ENCODE measurements at regions not wholly inside any gene's neighbourhood (a gene's known extent, or its start where the extent isn't known, plus 50 kb on each side); places are given as distances from the start of the nearest gene placed in this dataset.
"Not testable (repeated sequence)": the region's sequence is repeated elsewhere in the genome, so short reads cannot be mapped to it uniquely, and the experiment has no call there.

- Mint-ChIP-seq H3K36me3 (ENCODE audit: low read depth) (no peaks in the 10 kb centered on the region), H3K4me1 (ENCODE audit: low read depth) (no peaks in the 10 kb centered on the region), H3K4me3 (no peak overlapping the region), H3K27ac (no peak overlapping the region), H3K9me3 (no peaks in the 10 kb centered on the region), H3K27me3 (no peaks in the 10 kb centered on the region)
- intact Hi-C loops (cut with micrococcal nuclease) = no loop called here
Observed at GRCh38 chrX:3443184-3443583, 96.7 kb upstream of the MXRA5 start.

- no peaks in the 10 kb centered on the region for H3K9me3 Mint-ChIP-seq
- H3K4me1 Mint-ChIP-seq (ENCODE audit: low read depth) = no peaks in the 10 kb centered on the region
- no peak overlapping the region for H3K4me3 Mint-ChIP-seq
Observed at GRCh38 chrX:3442691-3443090, 96.2 kb upstream of the MXRA5 start.

GRCh38 chrX:3440981-3441380, 94.5 kb upstream of the MXRA5 start:
- H3K9me3 Mint-ChIP-seq = no peaks in the 10 kb centered on the region
- intact Hi-C loops (cut with micrococcal nuclease) = no loop called here
- H3K4me1 Mint-ChIP-seq (ENCODE audit: low read depth) = no peaks in the 10 kb centered on the region
- no peaks in the 10 kb centered on the region for H3K36me3 Mint-ChIP-seq (ENCODE audit: low read depth)
- no peaks in the 10 kb centered on the region for H3K27me3 Mint-ChIP-seq
- no peak overlapping the region for H3K27ac Mint-ChIP-seq
- no peak overlapping the region for H3K4me3 Mint-ChIP-seq

More at GRCh38 chrX:3442691-3443090, 96.2 kb upstream of the MXRA5 start:
- H3K27me3 Mint-ChIP-seq = no peaks in the 10 kb centered on the region
- no peaks in the 10 kb centered on the region for H3K36me3 Mint-ChIP-seq (ENCODE audit: low read depth)
- H3K27ac Mint-ChIP-seq = no peak overlapping the region
- intact Hi-C loops (cut with micrococcal nuclease) = no loop called here

GRCh38 chrX:3435916-3436315, 89.5 kb upstream of the MXRA5 start:
- H3K36me3 Mint-ChIP-seq (ENCODE audit: low read depth); intact Hi-C loops (cut with micrococcal nuclease); H3K9me3 Mint-ChIP-seq; H3K4me1 Mint-ChIP-seq (ENCODE audit: low read depth); H3K27me3 Mint-ChIP-seq; H3K4me3 Mint-ChIP-seq; H3K27ac Mint-ChIP-seq: not testable (repeated sequence)

- no peaks in the 10 kb centered on the region for H3K36me3 Mint-ChIP-seq (ENCODE audit: low read depth)
- no peaks in the 10 kb centered on the region for H3K9me3 Mint-ChIP-seq
- H3K4me1 Mint-ChIP-seq (ENCODE audit: low read depth) = no peaks in the 10 kb centered on the region
- no peak overlapping the region for H3K27ac Mint-ChIP-seq
- no peak overlapping the region for H3K4me3 Mint-ChIP-seq
- intact Hi-C loops (cut with micrococcal nuclease) = no loop called here
- H3K27me3 Mint-ChIP-seq = no peaks in the 10 kb centered on the region
Observed at GRCh38 chrX:3435057-3435456, 88.6 kb upstream of the MXRA5 start.

GRCh38 chrX:3428792-3429191, 82.3 kb upstream of the MXRA5 start:
- intact Hi-C loops (cut with micrococcal nuclease) = no loop called here
- Mint-ChIP-seq H3K27ac (no peak overlapping the region), H3K36me3 (ENCODE audit: low read depth) (no peaks in the 10 kb centered on the region), H3K4me1 (ENCODE audit: low read depth) (no peaks in the 10 kb centered on the region), H3K27me3 (no peaks in the 10 kb centered on the region), H3K4me3 (no peak overlapping the region), H3K9me3 (no peaks in the 10 kb centered on the region)

GRCh38 chrX:3426552-3426951, 80.1 kb upstream of the MXRA5 start:
- Mint-ChIP-seq H3K9me3 (no peaks in the 10 kb centered on the region), H3K27ac (no peak overlapping the region), H3K36me3 (ENCODE audit: low read depth) (no peaks in the 10 kb centered on the region), H3K4me1 (ENCODE audit: low read depth) (no peaks in the 10 kb centered on the region), H3K27me3 (no peaks in the 10 kb centered on the region), H3K4me3 (no peak overlapping the region)
- intact Hi-C loops (cut with micrococcal nuclease) = no loop called here

GRCh38 chrX:3425031-3425430, 78.6 kb upstream of the MXRA5 start:
- Mint-ChIP-seq H3K27ac (no peak overlapping the region), H3K36me3 (ENCODE audit: low read depth) (no peaks in the 10 kb centered on the region), H3K4me3 (no peak overlapping the region), H3K4me1 (ENCODE audit: low read depth) (no peaks in the 10 kb centered on the region), H3K9me3 (no peaks in the 10 kb centered on the region), H3K27me3 (no peaks in the 10 kb centered on the region)
- intact Hi-C loops (cut with micrococcal nuclease) = no loop called here

- Mint-ChIP-seq H3K4me1 (ENCODE audit: low read depth) (no peaks in the 10 kb centered on the region), H3K4me3 (no peak overlapping the region), H3K27me3 (no peaks in the 10 kb centered on the region), H3K36me3 (ENCODE audit: low read depth) (no peaks in the 10 kb centered on the region), H3K9me3 (peaks cover 13% of the 10 kb centered on the region), H3K27ac (no peak overlapping the region)
- intact Hi-C loops (cut with micrococcal nuclease) = no loop called here
Observed at GRCh38 chrX:3420316-3420715, 73.9 kb upstream of the MXRA5 start.

GRCh38 chrX:3415011-3415410, 68.6 kb upstream of the MXRA5 start:
- no peak overlapping the region for H3K4me3 Mint-ChIP-seq
- intact Hi-C loops (cut with micrococcal nuclease) = no loop called here
- H3K27ac Mint-ChIP-seq = no peak overlapping the region
- H3K27me3 Mint-ChIP-seq = no peaks in the 10 kb centered on the region
- H3K4me1 Mint-ChIP-seq (ENCODE audit: low read depth) = no peaks in the 10 kb centered on the region
- H3K36me3 Mint-ChIP-seq (ENCODE audit: low read depth) = no peaks in the 10 kb centered on the region
- peaks cover 13% of the 10 kb centered on the region for H3K9me3 Mint-ChIP-seq

GRCh38 chrX:3411626-3412025, 65.2 kb upstream of the MXRA5 start:
- H3K27ac Mint-ChIP-seq; H3K36me3 Mint-ChIP-seq (ENCODE audit: low read depth); intact Hi-C loops (cut with micrococcal nuclease); H3K4me3 Mint-ChIP-seq; H3K27me3 Mint-ChIP-seq; H3K4me1 Mint-ChIP-seq (ENCODE audit: low read depth); H3K9me3 Mint-ChIP-seq: not testable (repeated sequence)

GRCh38 chrX:3409936-3410335, 63.5 kb upstream of the MXRA5 start:
- H3K27me3 Mint-ChIP-seq; H3K27ac Mint-ChIP-seq; intact Hi-C loops (cut with micrococcal nuclease); H3K9me3 Mint-ChIP-seq; H3K36me3 Mint-ChIP-seq (ENCODE audit: low read depth); H3K4me3 Mint-ChIP-seq; H3K4me1 Mint-ChIP-seq (ENCODE audit: low read depth): not testable (repeated sequence)

GRCh38 chrX:3407781-3408180, 61.3 kb upstream of the MXRA5 start:
- Mint-ChIP-seq H3K27ac (no peak overlapping the region), H3K9me3 (no peaks in the 10 kb centered on the region), H3K4me1 (ENCODE audit: low read depth) (no peaks in the 10 kb centered on the region), H3K36me3 (ENCODE audit: low read depth) (no peaks in the 10 kb centered on the region), H3K27me3 (no peaks in the 10 kb centered on the region), H3K4me3 (no peak overlapping the region)
- intact Hi-C loops (cut with micrococcal nuclease) = no loop called here

- intact Hi-C loops (cut with micrococcal nuclease) = no loop called here
- H3K27me3 Mint-ChIP-seq = no peaks in the 10 kb centered on the region
- H3K4me3 Mint-ChIP-seq = no peak overlapping the region
- no peaks in the 10 kb centered on the region for H3K36me3 Mint-ChIP-seq (ENCODE audit: low read depth)
- H3K9me3 Mint-ChIP-seq = no peaks in the 10 kb centered on the region
- H3K4me1 Mint-ChIP-seq (ENCODE audit: low read depth) = no peaks in the 10 kb centered on the region
- no peak overlapping the region for H3K27ac Mint-ChIP-seq
Observed at GRCh38 chrX:3407121-3407520, 60.7 kb upstream of the MXRA5 start.

GRCh38 chrX:3403748-3404147, 57.3 kb upstream of the MXRA5 start:
- H3K4me3 Mint-ChIP-seq = no peak overlapping the region
- no peak overlapping the region for H3K27ac Mint-ChIP-seq
- intact Hi-C loops (cut with micrococcal nuclease) = no loop called here
- no peaks in the 10 kb centered on the region for H3K4me1 Mint-ChIP-seq (ENCODE audit: low read depth)
- no peaks in the 10 kb centered on the region for H3K9me3 Mint-ChIP-seq
- no peaks in the 10 kb centered on the region for H3K36me3 Mint-ChIP-seq (ENCODE audit: low read depth)
- peaks cover 1% of the 10 kb centered on the region for H3K27me3 Mint-ChIP-seq

Data from dendritic cell treated with granulocyte-macrophage colony-stimulating factor and Interleukin-4, amounts not matched to agents 40 ng/mL and 50 ng/mL, for 4 days (primary cell).